RPMI8226 (cell line): ENCODE measurements at regions not wholly inside any gene's neighbourhood (a gene's known extent, or its start where the extent isn't known, plus 50 kb on each side); places are given as distances from the start of the nearest gene placed in this dataset.
A peak's percentile ranks its signal among the peaks of the same experiment; 100 is the strongest.

Source experiments
- DNase-seq: peaks from one replicate; pipeline ENCODE4 v3.0.0-alpha.2; 2015

- no peak for DNase-seq
These were observed 222.5 kb downstream of the IRF8 start for GRCh38 chr16:86121374-86122010.

GRCh38 chr16:86122681-86123342, 223.8 kb downstream of the IRF8 start:
- DNase-seq, result peak; percentile 23

GRCh38 chr16:86124321-86124720, 225.4 kb downstream of the IRF8 start:
- DNase-seq, result no peak

GRCh38 chr16:86126891-86127290, 227.9 kb downstream of the IRF8 start:
- no peak for DNase-seq

GRCh38 chr16:86127366-86127765, 228.4 kb downstream of the IRF8 start:
- no peak for DNase-seq

GRCh38 chr16:86128246-86128645, 229.3 kb downstream of the IRF8 start:
- no peak for DNase-seq

GRCh38 chr16:86129541-86129940, 230.6 kb downstream of the IRF8 start:
- no peak for DNase-seq

GRCh38 chr16:86133377-86133776, 234.4 kb downstream of the IRF8 start:
- no peak for DNase-seq

GRCh38 chr16:86133847-86134375, 234.9 kb downstream of the IRF8 start:
- no peak for DNase-seq

- no peak for DNase-seq
These were observed 236.0 kb downstream of the IRF8 start for GRCh38 chr16:86134802-86135461.

- no peak for DNase-seq
These were observed 238.4 kb downstream of the IRF8 start for GRCh38 chr16:86137359-86137758.

- DNase-seq, result no peak
These were observed 239.4 kb downstream of the IRF8 start for GRCh38 chr16:86138121-86139085.

- no peak for DNase-seq
These were observed 243.9 kb downstream of the IRF8 start for GRCh38 chr16:86142801-86143236.

- no peak for DNase-seq
These were observed 244.7 kb downstream of the IRF8 start for GRCh38 chr16:86143666-86144065.

GRCh38 chr16:86145669-86146068, 246.7 kb downstream of the IRF8 start:
- DNase-seq, result no peak

GRCh38 chr16:86150641-86151238, 251.8 kb downstream of the IRF8 start:
- DNase-seq, result no peak

- DNase-seq, result no peak
These were observed 252.4 kb downstream of the IRF8 start for GRCh38 chr16:86151239-86151851.

- DNase-seq, result no peak
These were observed 257.2 kb downstream of the IRF8 start for GRCh38 chr16:86156155-86156554.

- DNase-seq, result no peak
These were observed 258.8 kb downstream of the IRF8 start for GRCh38 chr16:86157616-86158247.

- no peak for DNase-seq
These were observed 259.9 kb downstream of the IRF8 start for GRCh38 chr16:86158688-86159360.

- no peak for DNase-seq
These were observed 266.5 kb downstream of the IRF8 start for GRCh38 chr16:86165479-86165878.
